Adrenal gland (tissue), 5 donors: ENCODE measurements at regions not wholly inside any gene's neighbourhood (a gene's known extent, or its start where the extent isn't known, plus 50 kb on each side); places are given as distances from the start of the nearest gene placed in this dataset.

Experiments used
- POLR2A ChIP-seq, 2 donors: fragments of 450-650 bp; IDR thresholded peaks; one replicate each; pipeline ENCODE4 v1.6.1; 2017; ENCODE audit warnings: antibody characterized with exemption in 2 of 2, mild to moderate bottlenecking in 2 of 2, moderate library complexity in 1 of 2
- TF ChIP-seq, protein P1 (sequence below), 6 experiments: fragments of 450-650 bp in 4 of 6; fragments of 200-600 bp in 2 of 6; sonication (generic) in 1 of 6; IDR thresholded peaks; 1 replicate in 5 of 6; 2 replicates in 1 of 6; pipeline versions ENCODE4 v1.5.1 to v1.8.0; 2016 to 2021; ENCODE audit warnings: antibody characterized with exemption in 6 of 6, mild to moderate bottlenecking in 2 of 6, moderate library complexity in 1 of 6
- donor health status: DM: no; HTN: no; CAD: no.

DNA sequence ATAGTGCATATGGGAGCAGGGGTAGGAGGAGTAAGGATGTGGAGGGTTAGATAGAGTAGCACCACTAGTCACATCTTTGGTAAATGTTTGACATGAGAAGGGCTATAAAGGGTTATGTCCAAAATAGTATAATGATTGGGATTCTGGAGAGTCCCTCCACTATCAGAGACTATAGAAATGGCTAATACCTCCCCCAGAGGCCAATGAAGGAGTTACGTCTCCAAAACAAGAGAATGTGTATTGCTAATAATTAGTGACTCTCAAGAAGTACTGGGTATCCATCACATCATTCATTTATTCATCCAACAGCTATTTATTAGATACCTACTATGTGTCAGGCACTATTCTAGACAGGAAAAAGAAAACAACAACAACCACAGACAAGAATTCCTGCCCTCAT, 203.7 kb upstream of the UMPS start:
- TF ChIP-seq, protein P1, sequence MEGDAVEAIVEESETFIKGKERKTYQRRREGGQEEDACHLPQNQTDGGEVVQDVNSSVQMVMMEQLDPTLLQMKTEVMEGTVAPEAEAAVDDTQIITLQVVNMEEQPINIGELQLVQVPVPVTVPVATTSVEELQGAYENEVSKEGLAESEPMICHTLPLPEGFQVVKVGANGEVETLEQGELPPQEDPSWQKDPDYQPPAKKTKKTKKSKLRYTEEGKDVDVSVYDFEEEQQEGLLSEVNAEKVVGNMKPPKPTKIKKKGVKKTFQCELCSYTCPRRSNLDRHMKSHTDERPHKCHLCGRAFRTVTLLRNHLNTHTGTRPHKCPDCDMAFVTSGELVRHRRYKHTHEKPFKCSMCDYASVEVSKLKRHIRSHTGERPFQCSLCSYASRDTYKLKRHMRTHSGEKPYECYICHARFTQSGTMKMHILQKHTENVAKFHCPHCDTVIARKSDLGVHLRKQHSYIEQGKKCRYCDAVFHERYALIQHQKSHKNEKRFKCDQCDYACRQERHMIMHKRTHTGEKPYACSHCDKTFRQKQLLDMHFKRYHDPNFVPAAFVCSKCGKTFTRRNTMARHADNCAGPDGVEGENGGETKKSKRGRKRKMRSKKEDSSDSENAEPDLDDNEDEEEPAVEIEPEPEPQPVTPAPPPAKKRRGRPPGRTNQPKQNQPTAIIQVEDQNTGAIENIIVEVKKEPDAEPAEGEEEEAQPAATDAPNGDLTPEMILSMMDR (IDR thresholded peaks at IDR 0.05) = no peak
- no peak for TF ChIP-seq POLR2A (IDR thresholded peaks at IDR 0.05)
